ENCODE measurements at regions not wholly inside any gene's neighbourhood (a gene's known extent, or its start where the extent isn't known, plus 50 kb on each side); places are given as distances from the start of the nearest gene placed in this dataset.

GRCh38 chr12:112589275-112589674 is 170.5 kb downstream of the PTPN11 start:
- TF ChIP-seq, protein P1, sequence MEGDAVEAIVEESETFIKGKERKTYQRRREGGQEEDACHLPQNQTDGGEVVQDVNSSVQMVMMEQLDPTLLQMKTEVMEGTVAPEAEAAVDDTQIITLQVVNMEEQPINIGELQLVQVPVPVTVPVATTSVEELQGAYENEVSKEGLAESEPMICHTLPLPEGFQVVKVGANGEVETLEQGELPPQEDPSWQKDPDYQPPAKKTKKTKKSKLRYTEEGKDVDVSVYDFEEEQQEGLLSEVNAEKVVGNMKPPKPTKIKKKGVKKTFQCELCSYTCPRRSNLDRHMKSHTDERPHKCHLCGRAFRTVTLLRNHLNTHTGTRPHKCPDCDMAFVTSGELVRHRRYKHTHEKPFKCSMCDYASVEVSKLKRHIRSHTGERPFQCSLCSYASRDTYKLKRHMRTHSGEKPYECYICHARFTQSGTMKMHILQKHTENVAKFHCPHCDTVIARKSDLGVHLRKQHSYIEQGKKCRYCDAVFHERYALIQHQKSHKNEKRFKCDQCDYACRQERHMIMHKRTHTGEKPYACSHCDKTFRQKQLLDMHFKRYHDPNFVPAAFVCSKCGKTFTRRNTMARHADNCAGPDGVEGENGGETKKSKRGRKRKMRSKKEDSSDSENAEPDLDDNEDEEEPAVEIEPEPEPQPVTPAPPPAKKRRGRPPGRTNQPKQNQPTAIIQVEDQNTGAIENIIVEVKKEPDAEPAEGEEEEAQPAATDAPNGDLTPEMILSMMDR (conservative IDR thresholded peaks at IDR 0.05 in 1 of 2, IDR thresholded peaks at IDR 0.05 in 1 of 2; ENCODE audit: low read depth in 1 of 2, low read length in 2 of 2) = no peak
- no peak for TF ChIP-seq EZH2 (IDR thresholded peaks at IDR 0.05; ENCODE audit: low read length, missing control alignments)
